Astrocyte (in vitro differentiated cells and primary cell): ENCODE measurements at regions not wholly inside any gene's neighbourhood (a gene's known extent, or its start where the extent isn't known, plus 50 kb on each side); places are given as distances from the start of the nearest gene placed in this dataset.

ENCODE experiments used
- DNase-seq: peaks from one replicate; pipeline ENCODE4 v3.0.0-alpha.2; 2010; ENCODE audit warnings: low read depth
- FAIRE-seq: peaks from 2 replicates; lab custom pipeline; 2011; peaks lifted over from hg19 to GRCh38; lab: Jason Lieb, UNC
- H2AFZ ChIP-seq: 2 replicates; pipeline ENCODE4 v1.6.0; 2012; ENCODE audit warnings: low read depth, low read length, inconsistent platforms
- H3K27ac ChIP-seq: 2 replicates; pipeline ENCODE4 v1.5.1; 2011; ENCODE audit warnings: low read depth, low read length, inconsistent platforms
- H3K27me3 ChIP-seq: 2 replicates; pipeline ENCODE4 v1.6.0; 2011; ENCODE audit warnings: low read length, inconsistent platforms; ENCODE audit not compliant: insufficient read depth
- H3K36me3 ChIP-seq: 2 replicates; pipeline ENCODE4 v1.5.1; 2011; ENCODE audit warnings: low read length, inconsistent platforms; ENCODE audit not compliant: insufficient read depth
- H3K4me1 ChIP-seq: 2 replicates; pipeline ENCODE4 v1.5.1; 2011; ENCODE audit warnings: low read length, inconsistent platforms; ENCODE audit not compliant: insufficient read depth
- H3K4me2 ChIP-seq: 2 replicates; pipeline ENCODE4 v1.6.0; 2012; ENCODE audit warnings: low read length, inconsistent platforms
- H3K4me3 ChIP-seq: 2 replicates; pipeline ENCODE4 v1.5.1; 2011; ENCODE audit warnings: low read depth, mild to moderate bottlenecking, low read length, inconsistent platforms; ENCODE audit not compliant: insufficient read depth
- H3K79me2 ChIP-seq: 2 replicates; pipeline ENCODE4 v1.6.0; 2012; ENCODE audit warnings: mild to moderate bottlenecking, low read length, inconsistent platforms; ENCODE audit not compliant: insufficient read depth
- H3K9ac ChIP-seq: 2 replicates; pipeline ENCODE4 v1.6.0; 2012; ENCODE audit warnings: mild to moderate bottlenecking, low read length, inconsistent platforms
- H3K9me3 ChIP-seq: 2 replicates; pipeline ENCODE4 v1.5.1; 2012; ENCODE audit warnings: low read depth, mild to moderate bottlenecking, low read length, inconsistent platforms; ENCODE audit not compliant: insufficient read depth
- H4K20me1 ChIP-seq: 2 replicates; pipeline ENCODE4 v1.6.0; 2012; ENCODE audit warnings: low read length, inconsistent platforms; ENCODE audit not compliant: insufficient read depth
- H3K27ac Mint-ChIP-seq: one replicate; pipeline ENCODE4 v1.8.0; 2021; ENCODE audit warnings: mild to moderate bottlenecking, mixed read lengths; ENCODE audit not compliant: unreplicated experiment
- H3K27me3 Mint-ChIP-seq: one replicate; pipeline ENCODE4 v1.8.0; 2021; ENCODE audit warnings: low read depth, mixed read lengths; ENCODE audit not compliant: unreplicated experiment
- H3K36me3 Mint-ChIP-seq: one replicate; pipeline ENCODE4 v1.8.0; 2021; ENCODE audit warnings: low read depth, mixed read lengths; ENCODE audit not compliant: unreplicated experiment
- H3K4me1 Mint-ChIP-seq: one replicate; pipeline ENCODE4 v1.8.0; 2021; ENCODE audit warnings: low read depth, mixed read lengths; ENCODE audit not compliant: unreplicated experiment
- H3K4me3 Mint-ChIP-seq: one replicate; pipeline ENCODE4 v1.8.0; 2021; ENCODE audit warnings: mild to moderate bottlenecking, moderate library complexity, mixed read lengths; ENCODE audit not compliant: unreplicated experiment
- H3K9me3 Mint-ChIP-seq: one replicate; pipeline ENCODE4 v1.8.0; 2021; ENCODE audit warnings: mild to moderate bottlenecking, mixed read lengths; ENCODE audit not compliant: unreplicated experiment
- CTCF ChIP-seq: IDR thresholded peaks from 2 replicates; pipeline ENCODE4 v1.5.1; 2011; ENCODE audit warnings: low read depth, mild to moderate bottlenecking, inconsistent platforms, low read length, moderate library complexity; ENCODE audit not compliant: insufficient read depth
- EZH2 ChIP-seq: IDR thresholded peaks from 2 replicates; pipeline ENCODE4 v1.6.1; 2012; ENCODE audit warnings: mild to moderate bottlenecking, low read length, inconsistent platforms; ENCODE audit not compliant: insufficient read depth

- DNase-seq (peak; percentile 36), FAIRE-seq (no peak)
- Mint-ChIP-seq H3K27me3 (no peaks in the 10 kb centered on the region), H3K4me3 (no peak overlapping the region), H3K27ac (no peak overlapping the region), H3K4me1 (peaks cover 6% of the 10 kb centered on the region), H3K36me3 (peaks cover 3% of the 10 kb centered on the region), H3K9me3 (peaks cover 8% of the 10 kb centered on the region)
- H3K27ac ChIP-seq = no peak overlapping the region
- peaks cover 23% of the 10 kb centered on the region for H3K4me1 ChIP-seq
- no peak overlapping the region for H2AFZ ChIP-seq
- no peaks in the 10 kb centered on the region for H3K79me2 ChIP-seq
- H3K9ac ChIP-seq = no peak overlapping the region
- H3K9me3 ChIP-seq = no peaks in the 10 kb centered on the region
- H4K20me1 ChIP-seq = no peaks in the 10 kb centered on the region
- H3K4me2 ChIP-seq = no peak overlapping the region
- no peaks in the 10 kb centered on the region for H3K36me3 ChIP-seq
- TF ChIP-seq CTCF (no peak), EZH2 (no peak)
- no peaks in the 10 kb centered on the region for H3K27me3 ChIP-seq
- no peak overlapping the region for H3K4me3 ChIP-seq
Observed at GRCh38 chr10:3229815-3230214, 57.2 kb upstream of the PITRM1 start.

- Histone ChIP-seq H3K4me2 (peak overlapping the region; percentile 80), H3K9me3 (no peaks in the 10 kb centered on the region), H4K20me1 (no peaks in the 10 kb centered on the region), H2AFZ (no peak overlapping the region), H3K4me1 (peaks cover 23% of the 10 kb centered on the region), H3K27ac (no peak overlapping the region), H3K9ac (peak overlapping the region; percentile 79), H3K27me3 (no peaks in the 10 kb centered on the region), H3K79me2 (no peaks in the 10 kb centered on the region), H3K4me3 (no peak overlapping the region), H3K36me3 (no peaks in the 10 kb centered on the region)
- FAIRE-seq = no peak
- H3K4me3 Mint-ChIP-seq = peak overlapping the region; percentile 54
- H3K4me1 Mint-ChIP-seq = peaks cover 6% of the 10 kb centered on the region
- no peaks in the 10 kb centered on the region for H3K27me3 Mint-ChIP-seq
- TF ChIP-seq CTCF = no peak
- TF ChIP-seq EZH2 = no peak
- DNase-seq = no peak
- H3K36me3 Mint-ChIP-seq = no peaks in the 10 kb centered on the region
- peaks cover 6% of the 10 kb centered on the region for H3K9me3 Mint-ChIP-seq
- no peak overlapping the region for H3K27ac Mint-ChIP-seq
Observed at GRCh38 chr10:3228629-3228945, 56.0 kb upstream of the PITRM1 start.

GRCh38 chr10:3226960-3227744 is 54.6 kb upstream of the PITRM1 start:
- peak; percentile 90 for DNase-seq
- peak overlapping the region; percentile 79 for H3K9ac ChIP-seq
- H3K4me2 ChIP-seq = peak overlapping the region; percentile 80

More at GRCh38 chr10:3226960-3227744, 54.6 kb upstream of the PITRM1 start:
- Histone ChIP-seq H3K4me3 (peak overlapping the region; percentile 17), H2AFZ (no peak overlapping the region), H3K4me1 (peaks cover 26% of the 10 kb centered on the region), H3K36me3 (no peaks in the 10 kb centered on the region), H3K79me2 (no peaks in the 10 kb centered on the region), H3K27ac (peak overlapping the region; percentile 94), H4K20me1 (no peaks in the 10 kb centered on the region), H3K27me3 (no peaks in the 10 kb centered on the region), H3K9me3 (no peaks in the 10 kb centered on the region)
- Mint-ChIP-seq H3K27ac (no peak overlapping the region), H3K4me3 (peak overlapping the region; percentile 52), H3K27me3 (no peaks in the 10 kb centered on the region), H3K36me3 (no peaks in the 10 kb centered on the region), H3K9me3 (peaks cover 4% of the 10 kb centered on the region), H3K4me1 (peaks cover 6% of the 10 kb centered on the region)
- FAIRE-seq = peak; percentile 95
- TF ChIP-seq CTCF (no peak), EZH2 (no peak)
